LNCAP (cell line): ENCODE measurements at regions not wholly inside any gene's neighbourhood (a gene's known extent, or its start where the extent isn't known, plus 50 kb on each side); places are given as distances from the start of the nearest gene placed in this dataset.

Source experiments
- TF ChIP-seq, protein P1 (sequence below): fragments of 450-650 bp; IDR thresholded peaks from 2 replicates; pipeline ENCODE4 v1.5.1; 2017; ENCODE audit warnings: mild to moderate bottlenecking

DNA sequence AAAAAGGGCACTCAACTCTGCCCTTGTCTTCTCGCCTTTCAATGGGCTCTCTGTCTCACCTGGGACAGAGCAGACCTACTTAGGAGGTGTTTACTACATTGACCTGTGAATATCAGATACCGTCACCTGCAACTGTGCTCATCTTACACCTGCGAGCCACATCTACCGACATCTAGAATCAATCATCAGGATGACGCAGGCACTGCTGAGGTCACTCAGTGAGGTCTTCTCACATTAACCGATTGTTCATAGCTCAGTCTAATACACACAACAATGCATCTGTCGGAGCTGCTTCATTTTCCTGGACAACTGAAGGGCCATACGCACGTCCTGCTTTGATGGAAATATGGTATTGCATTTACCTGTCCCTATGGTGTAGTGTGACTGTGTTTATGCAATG lies 211.9 kb downstream of the FGF9 start:
- TF ChIP-seq, protein P1, sequence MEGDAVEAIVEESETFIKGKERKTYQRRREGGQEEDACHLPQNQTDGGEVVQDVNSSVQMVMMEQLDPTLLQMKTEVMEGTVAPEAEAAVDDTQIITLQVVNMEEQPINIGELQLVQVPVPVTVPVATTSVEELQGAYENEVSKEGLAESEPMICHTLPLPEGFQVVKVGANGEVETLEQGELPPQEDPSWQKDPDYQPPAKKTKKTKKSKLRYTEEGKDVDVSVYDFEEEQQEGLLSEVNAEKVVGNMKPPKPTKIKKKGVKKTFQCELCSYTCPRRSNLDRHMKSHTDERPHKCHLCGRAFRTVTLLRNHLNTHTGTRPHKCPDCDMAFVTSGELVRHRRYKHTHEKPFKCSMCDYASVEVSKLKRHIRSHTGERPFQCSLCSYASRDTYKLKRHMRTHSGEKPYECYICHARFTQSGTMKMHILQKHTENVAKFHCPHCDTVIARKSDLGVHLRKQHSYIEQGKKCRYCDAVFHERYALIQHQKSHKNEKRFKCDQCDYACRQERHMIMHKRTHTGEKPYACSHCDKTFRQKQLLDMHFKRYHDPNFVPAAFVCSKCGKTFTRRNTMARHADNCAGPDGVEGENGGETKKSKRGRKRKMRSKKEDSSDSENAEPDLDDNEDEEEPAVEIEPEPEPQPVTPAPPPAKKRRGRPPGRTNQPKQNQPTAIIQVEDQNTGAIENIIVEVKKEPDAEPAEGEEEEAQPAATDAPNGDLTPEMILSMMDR: no peak

DNA sequence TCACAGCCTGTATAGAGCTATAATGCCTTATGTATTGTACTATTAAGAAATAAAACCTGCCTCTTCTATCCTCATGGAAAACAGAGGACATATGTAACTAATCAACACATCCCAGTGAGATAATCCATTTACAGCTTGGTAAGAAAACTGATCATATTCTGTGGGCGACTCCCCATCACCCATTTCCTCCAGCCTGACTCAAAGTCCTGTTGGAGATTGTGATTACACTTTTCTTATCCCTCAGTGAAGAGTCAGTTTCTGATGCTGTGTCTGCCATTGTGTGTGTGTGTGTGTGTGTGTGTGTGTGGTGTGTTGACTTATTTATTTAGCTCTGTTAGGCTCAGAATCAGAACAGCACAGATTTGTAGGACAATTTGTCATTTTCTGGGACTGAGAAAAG lies 212.8 kb downstream of the FGF9 start:
- TF ChIP-seq, protein P1: no peak

DNA sequence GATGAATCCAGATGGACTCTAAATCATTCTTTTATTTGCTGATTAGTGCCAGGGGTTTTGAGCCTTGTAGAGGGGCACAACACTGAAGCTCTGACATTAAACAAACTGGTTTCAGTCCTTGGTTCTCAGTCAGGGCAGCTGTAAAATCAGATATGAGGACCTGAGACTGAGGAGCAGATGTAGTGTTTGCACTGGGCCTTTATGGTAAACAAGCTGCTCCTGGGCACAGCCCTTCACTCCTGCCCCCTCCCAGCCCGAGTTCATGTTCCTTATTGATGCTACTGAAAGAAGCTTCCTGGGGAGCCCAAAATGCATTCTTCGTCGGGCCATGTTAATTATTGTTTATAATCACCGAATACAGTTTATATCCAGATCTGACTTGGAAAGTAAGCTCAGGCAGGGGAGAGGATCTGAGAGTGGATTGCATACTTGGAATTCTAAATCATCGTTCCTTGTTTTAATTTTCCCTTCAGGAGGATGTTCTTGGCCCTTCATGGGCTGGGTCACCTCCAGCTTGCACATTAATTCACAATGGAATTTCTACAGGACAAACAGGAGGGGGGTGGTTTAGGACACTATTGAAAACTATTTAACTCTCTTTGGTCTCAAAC lies 213.5 kb downstream of the FGF9 start:
- TF ChIP-seq, protein P1: no peak

DNA sequence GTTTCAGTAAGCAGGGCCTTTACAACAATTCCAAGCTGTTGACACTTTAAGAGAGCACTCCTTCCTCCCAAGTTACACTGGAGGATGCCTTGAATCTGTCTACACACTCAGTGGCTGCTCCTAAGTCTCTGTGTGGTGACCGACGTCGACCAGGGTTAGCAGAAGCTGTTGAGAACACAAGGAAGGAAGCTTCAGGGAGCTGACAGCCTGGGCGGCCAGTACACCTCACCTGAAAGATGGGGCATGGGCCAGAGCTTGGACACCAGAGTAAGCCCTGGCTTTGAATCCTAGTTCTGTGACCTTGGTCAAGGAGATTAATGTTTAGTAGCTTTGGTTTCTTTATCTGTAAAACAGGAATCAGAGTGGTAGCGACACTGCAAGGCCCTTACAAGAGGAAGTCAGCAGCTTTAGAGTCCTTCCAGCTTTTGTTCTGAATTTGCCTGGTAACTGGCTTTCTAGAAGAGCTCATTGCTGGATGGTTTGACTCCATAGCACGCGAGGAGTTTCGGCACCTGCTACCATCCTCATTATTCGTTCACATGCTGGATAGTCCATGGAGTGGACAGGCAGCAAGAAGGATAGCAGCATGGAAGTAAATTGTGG lies 214.2 kb downstream of the FGF9 start:
- TF ChIP-seq, protein P1: no peak

DNA sequence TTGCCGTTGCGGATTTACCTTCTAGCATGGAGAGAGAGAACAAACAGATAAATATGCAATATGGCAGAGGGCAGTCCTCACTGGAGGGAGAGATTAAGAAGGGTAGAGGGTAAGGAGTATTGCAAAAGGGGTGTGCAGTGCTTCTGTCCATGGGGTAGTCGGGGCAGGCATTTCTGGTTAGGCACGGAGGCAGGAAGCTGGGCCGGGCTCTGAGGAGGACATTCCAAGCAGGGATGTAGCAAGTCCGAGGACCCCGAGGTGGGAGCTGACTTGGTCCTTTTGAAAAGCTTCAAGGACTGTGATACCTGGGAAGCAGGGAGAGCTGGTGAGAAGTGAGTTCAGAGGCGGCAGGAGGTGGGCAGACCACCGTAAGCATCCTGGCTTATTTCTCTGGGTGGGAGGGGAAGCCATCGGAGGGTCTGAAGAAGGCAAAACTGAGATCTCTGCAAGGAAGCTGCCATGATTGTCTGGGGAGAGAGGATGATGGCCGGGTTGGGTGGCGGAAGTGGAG lies 214.9 kb downstream of the FGF9 start:
- TF ChIP-seq, protein P1: no peak

DNA sequence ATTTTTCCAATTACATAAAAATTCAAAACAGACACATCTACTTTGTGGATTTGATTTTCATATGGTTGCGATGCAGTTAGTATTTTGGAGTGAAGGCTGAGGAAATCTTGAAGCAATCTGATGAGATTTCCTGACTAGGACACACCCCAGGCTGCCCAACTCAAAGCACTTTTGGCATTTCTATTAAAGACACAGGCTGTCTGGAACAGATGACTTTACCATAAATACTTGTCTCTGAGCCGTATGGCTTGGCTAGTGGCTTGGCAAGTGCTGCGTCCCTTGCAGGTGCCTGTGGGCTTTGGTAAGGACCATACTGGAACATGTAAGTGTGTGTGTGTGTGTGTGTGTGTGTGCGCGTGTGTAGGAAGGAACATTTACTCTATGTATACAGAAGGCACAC lies 218.8 kb downstream of the FGF9 start:
- TF ChIP-seq, protein P1: no peak

DNA sequence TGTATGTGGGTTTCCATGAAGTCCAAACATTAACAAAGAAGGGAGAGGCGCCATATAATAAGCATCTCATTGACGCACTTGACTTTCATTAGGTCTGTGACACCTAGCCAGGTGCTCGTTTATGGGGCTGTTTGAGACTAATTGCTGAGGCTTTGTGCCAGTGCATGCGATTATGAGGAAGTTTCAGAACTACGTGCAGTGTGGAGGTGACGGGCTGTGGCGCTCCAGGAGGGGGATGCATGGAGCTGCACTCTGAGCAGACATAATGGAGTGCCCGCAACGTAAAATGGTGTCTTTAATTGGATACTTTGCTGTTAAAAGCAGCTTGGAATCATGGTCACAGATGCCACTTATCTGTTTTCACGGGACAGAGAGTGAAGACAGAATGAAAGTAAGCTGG lies 223.2 kb downstream of the FGF9 start:
- TF ChIP-seq, protein P1: no peak
